GM23338 (cell line): ENCODE measurements at regions not wholly inside any gene's neighbourhood (a gene's known extent, or its start where the extent isn't known, plus 50 kb on each side); places are given as distances from the start of the nearest gene placed in this dataset.

Experiments used
- CREB1 ChIP-seq: fragments of 250-450 bp; sonication (Bioruptor Pico); IDR thresholded peaks from 2 replicates; pipeline ENCODE4 v1.5.0; 2020; ENCODE audit warnings: low read depth, mild to moderate bottlenecking, moderate library complexity
- EZH2 ChIP-seq: fragments of 200-600 bp; sonication (generic); IDR thresholded peaks from one replicate; pipeline ENCODE4 v1.8.0; 2017; ENCODE audit warnings: antibody characterized with exemption, mild to moderate bottlenecking, low read depth; ENCODE audit not compliant: unreplicated experiment
- EZH2phosphoT487 ChIP-seq: fragments of 200-600 bp; sonication (generic); IDR thresholded peaks from one replicate; pipeline ENCODE4 v1.8.1; 2018; ENCODE audit warnings: antibody characterized with exemption; ENCODE audit not compliant: unreplicated experiment
- POLR2AphosphoS5 ChIP-seq: IDR thresholded peaks from 2 replicates; pipeline ENCODE4 v1.6.1; 2016; ENCODE audit warnings: antibody characterized with exemption, low read depth
- TF ChIP-seq, protein P1 (sequence below), 2 experiments: fragments of 200-600 bp in 1 of 2; sonication (generic) in 1 of 2; conservative IDR thresholded peaks; 2 replicates each; pipeline versions ENCODE4 v1.5.1 to v1.6.1; 2016 to 2017; ENCODE audit warnings: antibody characterized with exemption in 2 of 2, low read depth in 2 of 2, mild to moderate bottlenecking in 2 of 2, moderate library complexity in 1 of 2
- TF ChIP-seq, protein P2 (sequence below): IDR thresholded peaks from one replicate; pipeline ENCODE4 v1.6.1; 2018; ENCODE audit warnings: antibody characterized with exemption; ENCODE audit not compliant: unreplicated experiment

DNA sequence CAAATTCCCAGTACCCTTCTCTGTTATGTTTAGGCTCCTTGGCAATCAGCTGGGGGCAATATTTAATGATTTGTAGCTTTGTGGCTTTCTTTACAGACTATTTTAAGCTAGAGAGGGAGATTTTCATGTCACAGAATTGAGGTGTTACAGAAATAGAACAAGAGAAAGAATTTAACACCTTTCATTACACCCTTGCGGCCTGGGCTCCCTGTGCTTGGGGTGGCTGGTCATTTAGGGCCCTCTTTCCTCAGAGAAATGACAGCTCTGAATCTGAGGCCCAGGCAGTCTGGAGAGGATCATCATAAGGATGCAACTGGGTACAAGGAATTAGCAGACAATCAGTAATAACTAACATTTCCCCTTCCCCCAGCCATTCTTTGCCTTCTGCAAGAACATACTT, 104.5 kb upstream of the INTU start:
- TF ChIP-seq, protein P1, sequence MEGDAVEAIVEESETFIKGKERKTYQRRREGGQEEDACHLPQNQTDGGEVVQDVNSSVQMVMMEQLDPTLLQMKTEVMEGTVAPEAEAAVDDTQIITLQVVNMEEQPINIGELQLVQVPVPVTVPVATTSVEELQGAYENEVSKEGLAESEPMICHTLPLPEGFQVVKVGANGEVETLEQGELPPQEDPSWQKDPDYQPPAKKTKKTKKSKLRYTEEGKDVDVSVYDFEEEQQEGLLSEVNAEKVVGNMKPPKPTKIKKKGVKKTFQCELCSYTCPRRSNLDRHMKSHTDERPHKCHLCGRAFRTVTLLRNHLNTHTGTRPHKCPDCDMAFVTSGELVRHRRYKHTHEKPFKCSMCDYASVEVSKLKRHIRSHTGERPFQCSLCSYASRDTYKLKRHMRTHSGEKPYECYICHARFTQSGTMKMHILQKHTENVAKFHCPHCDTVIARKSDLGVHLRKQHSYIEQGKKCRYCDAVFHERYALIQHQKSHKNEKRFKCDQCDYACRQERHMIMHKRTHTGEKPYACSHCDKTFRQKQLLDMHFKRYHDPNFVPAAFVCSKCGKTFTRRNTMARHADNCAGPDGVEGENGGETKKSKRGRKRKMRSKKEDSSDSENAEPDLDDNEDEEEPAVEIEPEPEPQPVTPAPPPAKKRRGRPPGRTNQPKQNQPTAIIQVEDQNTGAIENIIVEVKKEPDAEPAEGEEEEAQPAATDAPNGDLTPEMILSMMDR (conservative IDR thresholded peaks at IDR 0.05; ENCODE audit: low read depth in 2 of 2), result no peak
- no peak for TF ChIP-seq POLR2AphosphoS5
- no peak for TF ChIP-seq CREB1 (CRISPR knock-in tag)
- no peak for TF ChIP-seq EZH2phosphoT487
- TF ChIP-seq EZH2, result no peak
- TF ChIP-seq, protein P2, sequence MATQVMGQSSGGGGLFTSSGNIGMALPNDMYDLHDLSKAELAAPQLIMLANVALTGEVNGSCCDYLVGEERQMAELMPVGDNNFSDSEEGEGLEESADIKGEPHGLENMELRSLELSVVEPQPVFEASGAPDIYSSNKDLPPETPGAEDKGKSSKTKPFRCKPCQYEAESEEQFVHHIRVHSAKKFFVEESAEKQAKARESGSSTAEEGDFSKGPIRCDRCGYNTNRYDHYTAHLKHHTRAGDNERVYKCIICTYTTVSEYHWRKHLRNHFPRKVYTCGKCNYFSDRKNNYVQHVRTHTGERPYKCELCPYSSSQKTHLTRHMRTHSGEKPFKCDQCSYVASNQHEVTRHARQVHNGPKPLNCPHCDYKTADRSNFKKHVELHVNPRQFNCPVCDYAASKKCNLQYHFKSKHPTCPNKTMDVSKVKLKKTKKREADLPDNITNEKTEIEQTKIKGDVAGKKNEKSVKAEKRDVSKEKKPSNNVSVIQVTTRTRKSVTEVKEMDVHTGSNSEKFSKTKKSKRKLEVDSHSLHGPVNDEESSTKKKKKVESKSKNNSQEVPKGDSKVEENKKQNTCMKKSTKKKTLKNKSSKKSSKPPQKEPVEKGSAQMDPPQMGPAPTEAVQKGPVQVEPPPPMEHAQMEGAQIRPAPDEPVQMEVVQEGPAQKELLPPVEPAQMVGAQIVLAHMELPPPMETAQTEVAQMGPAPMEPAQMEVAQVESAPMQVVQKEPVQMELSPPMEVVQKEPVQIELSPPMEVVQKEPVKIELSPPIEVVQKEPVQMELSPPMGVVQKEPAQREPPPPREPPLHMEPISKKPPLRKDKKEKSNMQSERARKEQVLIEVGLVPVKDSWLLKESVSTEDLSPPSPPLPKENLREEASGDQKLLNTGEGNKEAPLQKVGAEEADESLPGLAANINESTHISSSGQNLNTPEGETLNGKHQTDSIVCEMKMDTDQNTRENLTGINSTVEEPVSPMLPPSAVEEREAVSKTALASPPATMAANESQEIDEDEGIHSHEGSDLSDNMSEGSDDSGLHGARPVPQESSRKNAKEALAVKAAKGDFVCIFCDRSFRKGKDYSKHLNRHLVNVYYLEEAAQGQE, result no peak
